Adrenal gland (tissue), 5 donors: ENCODE measurements at regions not wholly inside any gene's neighbourhood (a gene's known extent, or its start where the extent isn't known, plus 50 kb on each side); places are given as distances from the start of the nearest gene placed in this dataset.

Experiments used
- CTCF ChIP-seq, 6 experiments: fragments of 450-650 bp in 4 of 6; fragments of 200-600 bp in 2 of 6; sonication (generic) in 1 of 6; IDR thresholded peaks; 1 replicate in 5 of 6; 2 replicates in 1 of 6; pipeline versions ENCODE4 v1.5.1 to v1.8.0; 2016 to 2021; ENCODE audit warnings: antibody characterized with exemption in 6 of 6, mild to moderate bottlenecking in 2 of 6, moderate library complexity in 1 of 6
- POLR2A ChIP-seq, 2 donors: fragments of 450-650 bp; IDR thresholded peaks; one replicate each; pipeline ENCODE4 v1.6.1; 2017; ENCODE audit warnings: antibody characterized with exemption in 2 of 2, mild to moderate bottlenecking in 2 of 2, moderate library complexity in 1 of 2
- donor health status: DM: no; HTN: no; CAD: no.

DNA sequence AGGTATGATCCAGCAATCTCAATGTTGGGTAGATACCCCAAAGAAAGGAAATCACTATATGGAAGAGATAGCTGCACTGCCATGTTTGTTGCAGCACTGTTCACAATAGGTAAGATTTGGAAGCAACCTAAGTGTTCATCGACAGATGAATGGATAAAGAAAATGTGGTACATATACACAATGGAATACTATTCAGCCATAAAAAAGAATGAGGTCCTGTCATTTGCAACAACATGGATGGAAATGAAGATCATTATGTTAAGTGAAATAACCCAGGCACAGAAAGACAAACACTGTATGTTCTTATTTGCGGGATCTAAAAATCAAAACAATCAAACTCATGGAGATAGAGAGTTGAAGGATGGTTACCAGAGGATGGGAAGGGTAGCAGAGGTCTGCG lies 372.4 kb upstream of the SPRED2 start:
- TF ChIP-seq CTCF (IDR thresholded peaks at IDR 0.05) (no peak), POLR2A (IDR thresholded peaks at IDR 0.05) (no peak)
